HepG2 (cell line): ENCODE measurements at regions not wholly inside any gene's neighbourhood (a gene's known extent, or its start where the extent isn't known, plus 50 kb on each side); places are given as distances from the start of the nearest gene placed in this dataset.

Experiments
- CREM ChIP-seq, 2 experiments: sonication (generic) in 1 of 2; formaldehyde crosslinking in 1 of 2; IDR thresholded peaks; 2 replicates each; pipeline versions ENCODE4 v1.4.0 to v1.6.1; 2016 to 2020; ENCODE audit warnings: antibody characterized with exemption in 1 of 2, mild to moderate bottlenecking in 1 of 2, missing genetic modification reagents in 1 of 2
- HMG20A ChIP-seq: IDR thresholded peaks from 2 replicates; pipeline ENCODE4 v1.6.1; 2016; ENCODE audit warnings: borderline replicate concordance
- MAX ChIP-seq: IDR thresholded peaks from 2 replicates; pipeline ENCODE4 v1.6.1; 2012; ENCODE audit warnings: inconsistent platforms
- PREB ChIP-seq: sonication (generic); formaldehyde crosslinking; IDR thresholded peaks from 2 replicates; pipeline ENCODE4 v1.4.0; 2020; ENCODE audit warnings: missing genetic modification reagents
- RNF2 ChIP-seq: fragments of 450-650 bp; conservative IDR thresholded peaks from 2 replicates; pipeline ENCODE4 v1.6.1; 2016; ENCODE audit warnings: low read depth
- ZFP1 ChIP-seq: IDR thresholded peaks from 2 replicates; pipeline ENCODE4 v1.6.1; 2016
- ZKSCAN1 ChIP-seq: fragments of 150-350 bp; IDR thresholded peaks from 2 replicates; pipeline ENCODE4 v1.6.1; 2014; ENCODE audit warnings: low read length
- ZNF556 ChIP-seq: sonication (generic); formaldehyde crosslinking; IDR thresholded peaks from 2 replicates; pipeline ENCODE4 v1.4.0; 2020; ENCODE audit warnings: mild to moderate bottlenecking, missing genetic modification reagents, borderline replicate concordance
- ZNF670 ChIP-seq: sonication (generic); formaldehyde crosslinking; IDR thresholded peaks from 2 replicates; pipeline ENCODE4 v1.8.0; 2022; ENCODE audit warnings: mild to moderate bottlenecking, missing genetic modification reagents, borderline replicate concordance
- ZNF891 ChIP-seq: sonication (generic); formaldehyde crosslinking; IDR thresholded peaks from 2 replicates; pipeline ENCODE4 v1.5.0; 2020; ENCODE audit warnings: mild to moderate bottlenecking, missing genetic modification reagents
- TF ChIP-seq, protein P1 (sequence below): sonication (generic); formaldehyde crosslinking; IDR thresholded peaks from 2 replicates; pipeline ENCODE4 v1.5.0; 2020; ENCODE audit warnings: mild to moderate bottlenecking, missing genetic modification reagents, moderate library complexity

GRCh38 chr2:118372886-118373830 is 284.9 kb downstream of the INSIG2 start:
- no peak for TF ChIP-seq CREM (IDR thresholded peaks at IDR 0.05)
- no peak for TF ChIP-seq CREM (CRISPR knock-in tag; IDR thresholded peaks at IDR 0.05)
- TF ChIP-seq HMG20A (CRISPR knock-in tag) = no peak
- TF ChIP-seq, protein P1, sequence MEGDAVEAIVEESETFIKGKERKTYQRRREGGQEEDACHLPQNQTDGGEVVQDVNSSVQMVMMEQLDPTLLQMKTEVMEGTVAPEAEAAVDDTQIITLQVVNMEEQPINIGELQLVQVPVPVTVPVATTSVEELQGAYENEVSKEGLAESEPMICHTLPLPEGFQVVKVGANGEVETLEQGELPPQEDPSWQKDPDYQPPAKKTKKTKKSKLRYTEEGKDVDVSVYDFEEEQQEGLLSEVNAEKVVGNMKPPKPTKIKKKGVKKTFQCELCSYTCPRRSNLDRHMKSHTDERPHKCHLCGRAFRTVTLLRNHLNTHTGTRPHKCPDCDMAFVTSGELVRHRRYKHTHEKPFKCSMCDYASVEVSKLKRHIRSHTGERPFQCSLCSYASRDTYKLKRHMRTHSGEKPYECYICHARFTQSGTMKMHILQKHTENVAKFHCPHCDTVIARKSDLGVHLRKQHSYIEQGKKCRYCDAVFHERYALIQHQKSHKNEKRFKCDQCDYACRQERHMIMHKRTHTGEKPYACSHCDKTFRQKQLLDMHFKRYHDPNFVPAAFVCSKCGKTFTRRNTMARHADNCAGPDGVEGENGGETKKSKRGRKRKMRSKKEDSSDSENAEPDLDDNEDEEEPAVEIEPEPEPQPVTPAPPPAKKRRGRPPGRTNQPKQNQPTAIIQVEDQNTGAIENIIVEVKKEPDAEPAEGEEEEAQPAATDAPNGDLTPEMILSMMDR (CRISPR knock-in tag) = no peak
- TF ChIP-seq MAX = no peak
- no peak for TF ChIP-seq ZNF670 (CRISPR knock-in tag)
- no peak for TF ChIP-seq ZKSCAN1
- TF ChIP-seq ZFP1 (CRISPR knock-in tag) = no peak
- no peak for TF ChIP-seq ZNF891 (CRISPR knock-in tag)
- TF ChIP-seq ZNF556 (CRISPR knock-in tag) = no peak
- no peak for TF ChIP-seq PREB (CRISPR knock-in tag)
- no peak for TF ChIP-seq RNF2
